NCI-H1092 (cell line): ENCODE measurements at regions not wholly inside any gene's neighbourhood (a gene's known extent, or its start where the extent isn't known, plus 50 kb on each side); places are given as distances from the start of the nearest gene placed in this dataset.

Source experiments
- DNase-seq: peaks from one replicate; lab custom pipeline; 2025; lab: John Stamatoyannopoulos, UW

GRCh38 chr10:88172159-88172558, 308.7 kb downstream of the PTEN start:
- DNase-seq: no peak

GRCh38 chr10:88174391-88174790, 311.0 kb downstream of the PTEN start:
- DNase-seq: no peak

GRCh38 chr10:88178758-88179157, 315.3 kb downstream of the PTEN start:
- no peak for DNase-seq

- DNase-seq: no peak
Observed at GRCh38 chr10:88179831-88180230, 316.4 kb downstream of the PTEN start.

DNA sequence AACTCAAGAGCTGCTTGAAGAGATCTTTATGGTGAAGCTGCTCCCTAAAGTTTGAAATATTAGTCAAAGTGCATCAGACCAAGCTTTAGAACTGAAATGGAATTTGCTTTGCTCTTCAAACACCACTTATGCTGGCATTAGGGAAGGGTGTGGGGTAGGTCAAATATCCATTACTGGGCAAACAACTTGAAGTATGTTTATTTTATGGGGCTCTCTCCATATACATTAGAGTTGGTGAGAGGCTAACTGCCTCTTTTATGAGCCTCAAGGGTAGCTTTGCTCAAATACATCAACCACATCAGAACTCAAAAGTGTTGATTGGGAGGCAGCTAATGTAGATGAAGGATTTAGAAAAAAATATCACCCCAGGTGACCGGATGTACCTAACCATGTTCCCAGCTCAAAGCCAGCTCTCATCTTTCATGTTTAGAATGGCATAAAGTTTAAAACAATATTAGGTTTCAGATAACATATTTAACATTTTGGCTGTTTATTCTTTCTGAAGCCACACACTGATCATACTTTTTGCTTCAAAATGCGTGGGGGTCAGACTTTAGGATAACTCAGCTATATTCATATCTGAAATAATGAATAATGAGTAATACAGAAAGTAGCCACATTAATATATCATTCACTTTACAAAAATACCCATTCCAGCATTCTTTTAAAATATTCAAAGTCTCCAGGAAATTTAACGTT, 318.6 kb downstream of the PTEN start:
- DNase-seq: peak; percentile 89

- no peak for DNase-seq
Observed at GRCh38 chr10:88182601-88182930, 319.1 kb downstream of the PTEN start.

- no peak for DNase-seq
Observed at GRCh38 chr10:88184543-88185297, 321.3 kb downstream of the PTEN start.

- DNase-seq: no peak
Observed at GRCh38 chr10:88185830-88186229, 322.4 kb downstream of the PTEN start.

DNA sequence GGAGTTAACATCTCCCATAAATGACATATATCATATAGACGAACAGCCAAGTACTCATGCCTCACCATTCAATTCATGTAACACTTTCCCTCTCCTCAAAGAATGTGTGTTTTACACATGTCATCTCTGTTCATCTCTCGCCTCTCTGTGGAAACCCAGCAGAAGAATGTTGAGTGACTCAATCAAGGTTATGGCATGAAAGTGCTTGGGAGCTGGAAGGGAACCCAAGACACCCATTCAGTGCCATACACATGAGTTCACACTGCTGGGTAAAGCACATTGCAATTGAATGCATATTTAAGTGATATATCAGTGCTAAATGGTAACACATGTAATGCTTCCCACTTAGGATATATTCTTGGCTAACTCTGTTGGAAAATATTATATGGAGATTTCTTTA, 322.9 kb downstream of the PTEN start:
- DNase-seq: no peak

GRCh38 chr10:88187472-88187871, 324.0 kb downstream of the PTEN start:
- no peak for DNase-seq

DNA sequence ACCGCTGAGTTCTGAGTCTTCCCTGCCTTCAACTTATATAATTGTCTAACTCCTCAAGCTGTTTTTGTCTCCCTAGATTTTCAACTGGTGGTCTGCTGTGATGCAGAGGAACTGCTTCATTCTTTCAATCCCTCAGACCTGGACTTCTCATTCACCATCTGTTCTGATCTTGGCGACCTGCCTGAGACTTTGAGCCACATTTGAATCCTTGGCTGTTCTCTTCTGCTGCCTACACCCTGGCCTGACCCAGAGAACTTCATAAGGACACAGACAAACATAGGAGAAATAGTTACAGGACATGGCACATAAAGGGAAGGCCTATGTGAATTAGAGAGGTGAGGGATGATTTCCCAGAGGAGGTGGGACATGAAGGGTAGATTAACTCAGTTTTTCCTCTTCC, 326.7 kb downstream of the PTEN start:
- no peak for DNase-seq

DNA sequence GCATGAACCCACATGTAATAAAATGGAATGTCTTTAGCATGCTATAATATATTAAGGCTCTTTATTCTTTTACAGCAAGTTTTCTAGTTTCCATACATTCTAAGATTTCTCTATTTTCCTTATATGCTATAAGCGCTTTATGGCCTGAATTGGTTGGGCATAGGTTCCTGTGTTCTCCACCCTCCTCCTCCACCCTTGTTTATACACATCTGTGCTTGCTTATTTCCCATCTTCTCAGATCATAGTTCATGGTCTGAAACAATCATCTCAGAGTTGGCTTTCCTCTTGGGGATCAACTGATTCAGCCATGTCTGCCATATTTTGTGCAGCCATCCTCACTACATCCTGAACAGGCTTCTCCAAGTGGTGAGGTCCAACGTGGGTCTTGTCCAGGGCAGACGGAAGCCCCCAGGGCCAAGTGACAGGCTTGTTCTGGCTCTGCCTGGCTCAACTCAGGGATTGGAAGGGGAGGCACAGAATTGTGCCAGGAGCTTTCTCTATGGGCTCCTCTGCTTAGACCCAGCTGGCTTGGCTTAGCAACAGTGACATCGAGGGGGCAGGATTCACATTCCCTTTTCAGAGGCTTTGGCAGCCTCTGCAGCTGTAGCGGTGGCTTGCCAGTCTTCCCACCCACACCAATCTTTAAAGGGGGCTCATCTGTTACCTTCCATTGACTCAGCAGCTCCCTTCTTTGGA, 327.3 kb downstream of the PTEN start:
- no peak for DNase-seq

DNA sequence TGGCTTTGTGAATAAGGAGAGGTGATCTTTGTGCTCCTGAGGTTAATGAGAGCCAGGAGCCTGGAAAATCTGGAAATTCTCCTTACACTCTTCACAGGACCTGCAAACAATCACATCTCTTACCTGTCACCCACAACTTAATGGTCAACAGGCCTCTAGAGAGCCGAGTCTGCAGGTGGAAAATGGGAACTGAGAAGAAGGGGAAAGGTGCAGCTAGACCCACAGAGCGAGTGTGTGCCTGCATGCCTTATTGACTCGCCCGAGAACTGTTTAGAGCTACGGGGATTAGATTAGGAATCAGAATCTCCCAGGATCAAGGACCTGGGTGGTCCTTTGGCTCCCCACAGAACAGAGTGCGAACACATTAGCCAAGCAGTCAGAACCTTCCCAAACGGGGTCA, 329.6 kb downstream of the PTEN start:
- no peak for DNase-seq

GRCh38 chr10:88194041-88194887, 330.8 kb downstream of the PTEN start:
- no peak for DNase-seq

- no peak for DNase-seq
Observed at GRCh38 chr10:88194961-88195367, 331.5 kb downstream of the PTEN start.

DNA sequence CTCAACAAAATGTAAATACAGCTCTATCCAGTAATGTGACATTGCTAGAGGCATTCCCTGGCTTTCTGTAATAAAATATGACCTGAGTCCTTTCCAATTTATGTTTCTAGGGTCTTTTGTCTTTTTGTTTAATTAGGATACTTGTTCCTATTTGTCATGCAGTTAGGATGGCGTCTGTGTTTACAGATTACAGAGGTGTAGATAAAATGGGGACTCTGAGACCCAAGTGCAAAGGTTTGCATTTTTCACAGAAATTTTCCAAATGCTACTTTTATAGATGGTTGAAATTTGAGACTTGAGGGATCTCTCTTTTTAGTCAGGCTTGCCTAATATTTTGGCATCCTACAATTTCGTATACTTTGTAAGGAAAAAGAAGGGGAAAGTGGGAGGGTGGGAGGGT, 332.4 kb downstream of the PTEN start:
- DNase-seq: no peak

DNA sequence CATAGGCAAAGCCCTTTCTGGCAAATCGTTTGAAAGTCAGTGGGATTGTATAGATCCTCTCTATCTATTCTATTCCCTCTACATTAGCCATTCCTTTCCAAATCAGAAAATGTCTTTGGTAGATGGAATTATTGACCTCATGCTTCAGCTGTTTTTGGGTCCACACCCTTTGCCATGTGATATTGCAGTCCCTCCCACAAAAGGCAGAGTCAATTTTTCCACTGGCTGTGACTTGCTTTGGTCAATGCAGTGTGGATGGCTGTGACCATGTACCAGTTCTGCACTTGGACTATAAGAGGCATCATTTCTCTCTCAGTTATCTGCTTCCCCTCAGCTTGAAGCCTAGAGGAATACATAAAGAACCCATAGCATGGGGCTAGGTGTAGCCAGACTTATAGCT, 332.9 kb downstream of the PTEN start:
- DNase-seq: no peak

DNA sequence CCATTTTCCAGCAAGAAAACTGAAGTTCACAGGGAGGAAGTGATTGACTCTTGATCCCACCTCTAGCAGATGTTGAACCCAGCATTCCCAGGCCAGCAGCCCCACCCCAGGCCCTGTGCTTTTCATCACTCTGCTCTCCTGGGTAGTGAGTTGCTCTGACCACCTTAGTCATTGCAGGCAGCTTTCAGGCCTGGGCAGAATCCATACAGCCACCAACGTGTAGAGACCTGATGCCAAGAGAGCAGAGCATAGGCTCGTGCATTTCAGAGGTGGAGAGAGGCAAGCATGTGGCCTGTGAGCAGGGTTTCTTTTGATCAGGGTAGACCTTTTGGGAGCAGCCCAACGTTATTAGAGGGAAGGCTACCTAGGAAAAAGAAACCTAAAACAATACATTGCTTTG, 334.6 kb downstream of the PTEN start:
- DNase-seq: no peak

DNA sequence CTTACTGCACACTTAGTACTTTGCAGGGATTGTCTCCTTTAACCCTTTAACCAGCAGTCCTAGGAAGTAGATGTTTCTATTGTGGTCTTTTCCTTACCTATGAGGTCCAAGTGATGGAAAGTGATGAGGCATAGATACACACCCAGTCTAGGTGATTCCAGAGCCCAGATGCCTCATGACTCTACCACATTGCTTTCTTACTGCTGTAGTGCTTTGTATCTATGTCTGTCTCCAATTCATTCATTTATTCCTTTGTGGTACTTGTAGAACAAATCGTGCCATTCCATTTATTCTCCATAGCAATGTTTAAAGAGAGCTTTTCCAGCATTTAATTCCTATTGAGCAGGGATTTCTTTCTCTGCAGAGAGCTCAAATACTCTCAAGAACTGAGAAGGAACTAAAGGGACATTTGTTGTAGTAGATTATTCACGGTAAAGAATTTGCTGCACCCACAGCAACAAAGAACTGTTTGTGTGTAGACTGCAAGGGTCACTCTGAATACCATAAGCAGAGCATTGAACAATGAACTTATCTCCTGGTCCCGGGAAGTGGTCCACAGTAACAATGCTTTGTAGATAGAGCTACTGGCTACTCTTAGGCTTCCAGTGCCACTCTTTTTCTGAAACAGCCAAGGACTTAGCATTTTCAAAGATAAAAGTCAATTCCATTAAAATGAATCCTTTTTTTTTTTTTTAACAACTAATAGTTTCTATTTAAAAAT, 337.0 kb downstream of the PTEN start:
- DNase-seq: no peak

DNA sequence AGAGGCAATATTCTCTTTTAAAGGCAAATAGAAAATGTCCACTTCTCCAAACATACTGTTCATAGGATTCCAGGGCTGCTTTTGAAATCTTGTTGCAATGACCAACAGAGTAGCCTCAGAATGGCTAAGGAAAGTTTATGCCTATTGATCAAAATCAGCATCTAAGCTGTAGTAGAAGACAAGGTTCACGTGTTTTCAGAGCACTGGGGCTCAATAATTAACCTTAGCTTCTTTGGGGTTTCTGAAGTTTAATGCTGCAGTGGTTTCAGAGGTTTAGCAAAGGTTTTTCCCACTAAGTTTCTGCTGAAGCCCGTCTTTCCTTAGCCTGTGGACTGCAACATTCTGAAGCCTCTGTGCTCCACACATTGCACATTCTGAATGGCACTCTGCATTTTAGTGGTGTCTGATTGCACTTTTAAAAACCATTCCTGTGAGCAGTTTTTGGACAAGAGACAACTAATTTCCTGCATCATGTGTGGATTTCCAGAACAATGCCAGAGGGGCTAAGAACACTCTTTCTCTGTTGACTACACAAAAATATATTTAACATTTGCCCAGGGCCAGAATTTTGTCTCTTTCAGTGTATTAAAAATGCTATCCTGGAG, 342.5 kb downstream of the PTEN start:
- no peak for DNase-seq

- no peak for DNase-seq
Observed at GRCh38 chr10:88207121-88207546, 343.7 kb downstream of the PTEN start.
